ENCODE measurements at regions not wholly inside any gene's neighbourhood (a gene's known extent, or its start where the extent isn't known, plus 50 kb on each side); places are given as distances from the start of the nearest gene placed in this dataset.
A peak's percentile ranks its signal among the peaks of the same experiment; 100 is the strongest.

DNA sequence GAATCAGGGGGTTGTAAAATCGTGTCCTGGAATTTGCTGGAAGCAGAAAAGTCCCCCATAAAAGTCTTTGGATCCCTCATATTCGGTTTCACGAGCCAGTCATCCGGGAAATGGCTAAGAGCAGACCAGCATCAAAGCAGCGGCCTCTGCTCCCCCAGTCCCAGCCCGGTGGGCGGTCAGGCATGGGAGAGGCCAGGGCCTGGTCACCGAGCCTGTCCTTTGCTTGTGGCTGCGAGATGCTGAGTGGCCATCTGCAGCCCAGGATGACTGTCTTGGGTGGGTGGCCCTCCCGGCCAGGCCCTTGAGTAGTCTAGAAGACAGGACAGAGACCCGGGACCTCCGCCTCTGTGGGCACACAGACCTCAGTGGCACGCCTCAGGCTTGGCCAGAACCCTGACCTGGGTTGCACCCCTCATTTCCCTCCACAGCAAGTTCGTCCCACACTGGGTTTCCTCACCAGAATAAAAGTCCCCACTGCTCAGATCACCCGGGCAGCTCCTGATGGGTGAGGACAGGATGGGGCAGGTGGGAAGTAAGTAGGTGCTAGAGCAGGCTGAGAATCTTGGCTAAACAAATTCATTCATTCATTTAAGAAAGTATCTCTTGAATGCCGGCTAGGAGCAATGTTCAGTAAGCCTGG, 172.1 kb downstream of the BMP7 start:
- Histone ChIP-seq H3K27me3 (ENCODE audit: low read depth) (peaks cover 13% of the 10 kb centered on the region), H3K36me3 (no peaks in the 10 kb centered on the region), H3K4me3 (no peak overlapping the region), H3K4me1 (peaks cover 4% of the 10 kb centered on the region), H3K9me3 (no peaks in the 10 kb centered on the region), H3K27ac (no peak overlapping the region)
- ATAC-seq (no peak), DNase-seq (peak; percentile 43)
- intact Hi-C loops (cut with DNase I), result no loop called here
- TF ChIP-seq, protein P1, sequence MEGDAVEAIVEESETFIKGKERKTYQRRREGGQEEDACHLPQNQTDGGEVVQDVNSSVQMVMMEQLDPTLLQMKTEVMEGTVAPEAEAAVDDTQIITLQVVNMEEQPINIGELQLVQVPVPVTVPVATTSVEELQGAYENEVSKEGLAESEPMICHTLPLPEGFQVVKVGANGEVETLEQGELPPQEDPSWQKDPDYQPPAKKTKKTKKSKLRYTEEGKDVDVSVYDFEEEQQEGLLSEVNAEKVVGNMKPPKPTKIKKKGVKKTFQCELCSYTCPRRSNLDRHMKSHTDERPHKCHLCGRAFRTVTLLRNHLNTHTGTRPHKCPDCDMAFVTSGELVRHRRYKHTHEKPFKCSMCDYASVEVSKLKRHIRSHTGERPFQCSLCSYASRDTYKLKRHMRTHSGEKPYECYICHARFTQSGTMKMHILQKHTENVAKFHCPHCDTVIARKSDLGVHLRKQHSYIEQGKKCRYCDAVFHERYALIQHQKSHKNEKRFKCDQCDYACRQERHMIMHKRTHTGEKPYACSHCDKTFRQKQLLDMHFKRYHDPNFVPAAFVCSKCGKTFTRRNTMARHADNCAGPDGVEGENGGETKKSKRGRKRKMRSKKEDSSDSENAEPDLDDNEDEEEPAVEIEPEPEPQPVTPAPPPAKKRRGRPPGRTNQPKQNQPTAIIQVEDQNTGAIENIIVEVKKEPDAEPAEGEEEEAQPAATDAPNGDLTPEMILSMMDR (IDR thresholded peaks at IDR 0.05), result no peak

- ATAC-seq (no peak), DNase-seq (peak; percentile 26)
- intact Hi-C loops (cut with DNase I), result no loop called here
- peaks cover under 1% of the 10 kb centered on the region for H3K4me1 ChIP-seq
- no peaks in the 10 kb centered on the region for H3K36me3 ChIP-seq
- H3K27me3 ChIP-seq (ENCODE audit: low read depth), result peaks cover 11% of the 10 kb centered on the region
- no peaks in the 10 kb centered on the region for H3K9me3 ChIP-seq
- TF ChIP-seq, protein P1 (IDR thresholded peaks at IDR 0.05), result no peak
- H3K4me3 ChIP-seq, result no peak overlapping the region
- no peak overlapping the region for H3K27ac ChIP-seq
Measured at GRCh38 chr20:57094991-57095390, 171.4 kb downstream of the BMP7 start.

- TF ChIP-seq, protein P1 (IDR thresholded peaks at IDR 0.05), result no peak
- Histone ChIP-seq H3K27me3 (ENCODE audit: low read depth) (peaks cover 11% of the 10 kb centered on the region), H3K4me1 (no peaks in the 10 kb centered on the region), H3K4me3 (no peak overlapping the region), H3K36me3 (no peaks in the 10 kb centered on the region), H3K9me3 (no peaks in the 10 kb centered on the region), H3K27ac (no peak overlapping the region)
- intact Hi-C loops (cut with DNase I), result no loop called here
- no peak for DNase-seq
- no peak for ATAC-seq
Measured at GRCh38 chr20:57095426-57095825, 171.0 kb downstream of the BMP7 start.

GRCh38 chr20:57097245-57097915, 169.1 kb downstream of the BMP7 start:
- TF ChIP-seq, protein P1 (IDR thresholded peaks at IDR 0.05), result no peak

GRCh38 chr20:57102160-57102559, 164.3 kb downstream of the BMP7 start:
- Histone ChIP-seq H3K9me3 (no peaks in the 10 kb centered on the region), H3K36me3 (no peaks in the 10 kb centered on the region), H3K4me1 (no peaks in the 10 kb centered on the region), H3K27ac (no peak overlapping the region), H3K27me3 (ENCODE audit: low read depth) (no peaks in the 10 kb centered on the region), H3K4me3 (no peak overlapping the region)
- intact Hi-C loops (cut with DNase I), result no loop called here
- TF ChIP-seq, protein P1 (IDR thresholded peaks at IDR 0.05), result no peak
- ATAC-seq (no peak), DNase-seq (peak; percentile 15)

More at GRCh38 chr20:57097245-57097915, 169.1 kb downstream of the BMP7 start:
- H3K27ac ChIP-seq, result no peak overlapping the region
- DNase-seq, result no peak
- intact Hi-C loops (cut with DNase I), result no loop called here
- no peak for ATAC-seq
- no peaks in the 10 kb centered on the region for H3K9me3 ChIP-seq
- H3K4me3 ChIP-seq, result no peak overlapping the region
- H3K4me1 ChIP-seq, result no peaks in the 10 kb centered on the region
- H3K36me3 ChIP-seq, result no peaks in the 10 kb centered on the region
- peaks cover 3% of the 10 kb centered on the region for H3K27me3 ChIP-seq (ENCODE audit: low read depth)

Measured in lower lobe of right lung (tissue), 2 donors.